H1 (cell line): ENCODE measurements at regions not wholly inside any gene's neighbourhood (a gene's known extent, or its start where the extent isn't known, plus 50 kb on each side); places are given as distances from the start of the nearest gene placed in this dataset.

Source experiments
- CTCF ChIA-PET: fragments of 300-600 bp; sonication (Branson Sonifier 250); formaldehyde crosslinking; loops from one replicate; lab custom pipeline; 2021; ENCODE audit not compliant: partially characterized antibody; lab: Charles Lee
- POLR2A ChIA-PET: fragments of 300-600 bp; sonication (Branson Sonifier 250); formaldehyde crosslinking; loops from one replicate; lab custom pipeline; 2021; ENCODE audit warnings: inconsistent platforms; ENCODE audit not compliant: partially characterized antibody; lab: Charles Lee
- DNase-seq, 2 experiments: peaks; one replicate each; pipeline versions ENCODE4 v3.0.0 to v3.0.0-alpha.2; 2010 to 2022; ENCODE audit warnings: low spot score in 2 of 2, low read depth in 1 of 2, mixed read lengths in 1 of 2
- FAIRE-seq: peaks from 2 replicates; lab custom pipeline; 2011; peaks lifted over from hg19 to GRCh38; lab: Jason Lieb, UNC
- H2AFZ ChIP-seq: 2 replicates; pipeline ENCODE4 v1.8.1; 2012; ENCODE audit warnings: low read length, inconsistent platforms
- H2AK5ac ChIP-seq: 2 replicates; pipeline ENCODE4 v1.6.1; 2013; ENCODE audit warnings: low read depth, low read length
- H2BK120ac ChIP-seq: replicated peaks from 2 replicates; pipeline ENCODE3; 2013; ENCODE audit warnings: low read depth, low read length, inconsistent platforms
- H2BK12ac ChIP-seq: 2 replicates; pipeline ENCODE4 v1.6.1; 2013; ENCODE audit warnings: low read depth, low read length
- H2BK15ac ChIP-seq: 2 replicates; pipeline ENCODE4 v1.6.1; 2013; ENCODE audit warnings: low read length
- H2BK20ac ChIP-seq: 2 replicates; pipeline ENCODE4 v1.6.1; 2013; ENCODE audit warnings: low read length
- H2BK5ac ChIP-seq: 2 replicates; pipeline ENCODE4 v1.6.1; 2013; ENCODE audit warnings: low read depth, low read length
- H3K14ac ChIP-seq: 2 replicates; pipeline ENCODE4 v1.6.1; 2013; ENCODE audit warnings: inconsistent platforms; ENCODE audit not compliant: insufficient read length
- H3K18ac ChIP-seq: 2 replicates; pipeline ENCODE4 v1.6.1; 2013; ENCODE audit warnings: low read length; ENCODE audit errors: extremely low read depth
- H3K23ac ChIP-seq: 2 replicates; pipeline ENCODE4 v1.6.1; 2013; ENCODE audit warnings: inconsistent platforms; ENCODE audit not compliant: insufficient read length
- H3K23me2 ChIP-seq: 2 replicates; pipeline ENCODE4 v1.6.1; 2013; ENCODE audit warnings: low read depth, low read length
- H3K27ac ChIP-seq: 2 replicates; pipeline ENCODE4 v1.6.1; 2011; ENCODE audit warnings: low read depth, low read length, inconsistent platforms
- H3K27me3 ChIP-seq, 4 experiments: replicated peaks in 1 of 4; 1 replicate in 1 of 4; 2 replicates in 3 of 4; pipeline versions ENCODE4 v1.6.1 to v1.8.1; 2011 to 2013; ENCODE audit warnings: low read length in 3 of 4, mild to moderate bottlenecking in 3 of 4, inconsistent platforms in 2 of 4, mixed read lengths in 2 of 4, moderate library complexity in 1 of 4; ENCODE audit not compliant: control insufficient read depth in 3 of 4, insufficient read depth in 3 of 4; ENCODE audit errors: extremely low read depth in 1 of 4
- H3K36me3 ChIP-seq, 4 experiments: 2 replicates each; pipeline versions ENCODE4 v1.6.1 to v1.8.1; 2011 to 2013; ENCODE audit warnings: mild to moderate bottlenecking in 4 of 4, low read length in 3 of 4, moderate library complexity in 2 of 4, control low read depth in 1 of 4, inconsistent platforms in 1 of 4; ENCODE audit not compliant: insufficient read depth in 4 of 4, control insufficient read depth in 2 of 4
- H3K4ac ChIP-seq: replicated peaks from 2 replicates; pipeline ENCODE3; 2013; ENCODE audit warnings: low read length, low read depth, mixed read lengths, inconsistent platforms; ENCODE audit not compliant: insufficient read length
- H3K4me1 ChIP-seq, 4 experiments: replicated peaks in 1 of 4; 1 replicate in 1 of 4; 2 replicates in 3 of 4; pipeline versions ENCODE4 v1.6.1 to v1.8.1; 2011 to 2013; ENCODE audit warnings: low read length in 3 of 4, inconsistent platforms in 2 of 4, mixed read lengths in 1 of 4; ENCODE audit not compliant: insufficient read depth in 4 of 4, control insufficient read depth in 3 of 4
- H3K4me2 ChIP-seq, 2 experiments: 2 replicates each; pipeline versions ENCODE4 v1.6.1 to v1.8.1; 2011 to 2013; ENCODE audit warnings: low read depth in 2 of 2, low read length in 2 of 2, control low read depth in 1 of 2, inconsistent platforms in 1 of 2, mild to moderate bottlenecking in 1 of 2; ENCODE audit not compliant: insufficient read depth in 1 of 2
- H3K4me3 ChIP-seq, 4 experiments: fragments of 200-600, 300-600 bp in 1 of 4; sonication (generic), shearing (Covaris generic), sonication (Bioruptor Twin) in 1 of 4; 2 replicates each; pipeline versions ENCODE4 v1.5.1 to v1.8.1; 2011 to 2016; ENCODE audit warnings: low read length in 4 of 4, low read depth in 3 of 4, control low read depth in 2 of 4, inconsistent platforms in 2 of 4, mild to moderate bottlenecking in 2 of 4, mixed read lengths in 1 of 4, moderate library complexity in 1 of 4; ENCODE audit not compliant: insufficient read depth in 2 of 4; ENCODE audit errors: extremely low read depth in 1 of 4
- H3K56ac ChIP-seq: replicated peaks from 2 replicates; pipeline ENCODE3; 2013; ENCODE audit warnings: low read depth, mild to moderate bottlenecking, mixed read lengths, low read length, inconsistent platforms; ENCODE audit not compliant: insufficient read length
- H3K79me1 ChIP-seq: 2 replicates; pipeline ENCODE4 v1.6.1; 2013; ENCODE audit warnings: low read depth, low read length, control low read depth
- H3K79me2 ChIP-seq, 2 experiments: 2 replicates each; pipeline versions ENCODE4 v1.6.1 to v1.8.1; 2012 to 2013; ENCODE audit warnings: low read length in 2 of 2, mild to moderate bottlenecking in 2 of 2, inconsistent platforms in 1 of 2; ENCODE audit not compliant: insufficient read depth in 2 of 2, control insufficient read depth in 1 of 2
- H3K9ac ChIP-seq, 4 experiments: replicated peaks in 1 of 4; 1 replicate in 1 of 4; 2 replicates in 3 of 4; pipeline versions ENCODE4 v1.6.1 to v1.8.1; 2011 to 2013; ENCODE audit warnings: low read depth in 3 of 4, low read length in 3 of 4, control low read depth in 2 of 4, mild to moderate bottlenecking in 2 of 4, moderate library complexity in 2 of 4, inconsistent platforms in 1 of 4; ENCODE audit errors: extremely low read depth in 1 of 4
- H3K9me3 ChIP-seq, 2 experiments: 2 replicates each; pipeline versions ENCODE4 v1.6.1 to v1.8.1; 2012 to 2013; ENCODE audit warnings: mild to moderate bottlenecking in 2 of 2, moderate library complexity in 2 of 2, control low read depth in 1 of 2, inconsistent platforms in 1 of 2, low read depth in 1 of 2, low read length in 1 of 2, mixed read lengths in 1 of 2; ENCODE audit not compliant: insufficient read depth in 2 of 2
- H4K20me1 ChIP-seq, 2 experiments: replicated peaks in 1 of 2; 2 replicates each; pipeline versions ENCODE3 to v1.8.1; 2011 to 2013; ENCODE audit warnings: inconsistent platforms in 2 of 2, low read length in 2 of 2, mild to moderate bottlenecking in 1 of 2; ENCODE audit not compliant: insufficient read depth in 2 of 2, control insufficient read depth in 1 of 2
- H4K5ac ChIP-seq: 2 replicates; pipeline ENCODE4 v1.6.1; 2013; ENCODE audit warnings: low read length, low read depth, mixed read lengths, inconsistent platforms; ENCODE audit not compliant: insufficient read length
- H4K8ac ChIP-seq: 2 replicates; pipeline ENCODE4 v1.8.0; 2013; ENCODE audit warnings: mild to moderate bottlenecking, moderate library complexity, low read length, inconsistent platforms; ENCODE audit not compliant: insufficient read depth; ENCODE audit errors: extremely low read depth
- H4K91ac ChIP-seq: replicated peaks from 2 replicates; pipeline ENCODE3; 2013; ENCODE audit warnings: low read length, mixed read lengths, inconsistent platforms; ENCODE audit not compliant: insufficient read length
- BACH1 ChIP-seq: IDR thresholded peaks from 2 replicates; pipeline ENCODE4 v1.6.1; 2012; ENCODE audit warnings: low read length, improper control_type of control experiment
- CHD1 ChIP-seq: IDR thresholded peaks from 2 replicates; pipeline ENCODE4 v1.6.1; 2012; ENCODE audit warnings: low read depth, low read length, improper control_type of control experiment
- CHD2 ChIP-seq: IDR thresholded peaks from 2 replicates; pipeline ENCODE4 v1.6.1; 2012; ENCODE audit warnings: low read length, improper control_type of control experiment
- GTF2F1 ChIP-seq: IDR thresholded peaks from 2 replicates; pipeline ENCODE4 v1.6.1; 2012; ENCODE audit warnings: low read depth, low read length, improper control_type of control experiment, borderline replicate concordance
- KDM1A ChIP-seq: fragments of 200-600, 300-600 bp; sonication (generic); IDR thresholded peaks from 2 replicates; pipeline ENCODE4 v1.7.1; 2016; ENCODE audit warnings: mild to moderate bottlenecking, low read length, borderline replicate concordance
- MAX ChIP-seq: IDR thresholded peaks from 2 replicates; pipeline ENCODE4 v1.6.1; 2012; ENCODE audit warnings: inconsistent platforms
- POU5F1 ChIP-seq: IDR thresholded peaks from 2 replicates; pipeline ENCODE4 v1.6.1; 2011; ENCODE audit warnings: low read depth, mild to moderate bottlenecking, low read length, moderate library complexity
- RBBP5 ChIP-seq: IDR thresholded peaks from 2 replicates; pipeline ENCODE4 v1.7.1; 2012; ENCODE audit warnings: low read depth, mild to moderate bottlenecking, inconsistent platforms, low read length, moderate library complexity, borderline replicate concordance
- SIRT6 ChIP-seq: IDR thresholded peaks from one replicate; pipeline ENCODE4 v1.7.1; 2012; ENCODE audit warnings: low read length, inconsistent platforms
- SIX5 ChIP-seq: IDR thresholded peaks from 2 replicates; pipeline ENCODE4 v1.6.1; 2011; ENCODE audit warnings: mild to moderate bottlenecking, low read depth, low read length
- WGBS, 2 experiments: shearing (Covaris generic) in 1 of 2; methylation state at CpG; one replicate each; pipeline versions ENCODE4 v1.1.6 to v1.1.7; 2013 to 2015; ENCODE audit warnings: low lambda C conversion rate in 2 of 2, mixed read lengths in 2 of 2, inconsistent platforms in 1 of 2, low coverage in 1 of 2, missing lambda C conversion rate in 1 of 2; ENCODE audit not compliant: insufficient replicate concordance in 2 of 2, insufficient coverage in 1 of 2, insufficient read length in 1 of 2; ENCODE audit errors: extremely low coverage in 1 of 2, missing lambda C conversion rate in 1 of 2; 5-methylcytosine and 5-hydroxymethylcytosine counted together

- H3K4ac ChIP-seq = no peak overlapping the region
- H4K8ac ChIP-seq = no peak overlapping the region
- H3K79me1 ChIP-seq = no peaks in the 10 kb centered on the region
- TF ChIP-seq RBBP5 = no peak
- TF ChIP-seq POU5F1 = no peak
- no peak for TF ChIP-seq CHD2
- TF ChIP-seq SIRT6 = no peak
- no peak for TF ChIP-seq MAX
- TF ChIP-seq SIX5 = no peak
- no peak for TF ChIP-seq KDM1A
- no peak for TF ChIP-seq CHD1
- TF ChIP-seq BACH1 = no peak
- no peak for TF ChIP-seq GTF2F1
- no peak overlapping the region for H2BK15ac ChIP-seq
- no peak overlapping the region for H3K27ac ChIP-seq
- H4K5ac ChIP-seq = no peak overlapping the region
- H3K56ac ChIP-seq = no peak overlapping the region
- ChIA-PET POLR2A (no interaction called here), CTCF (interaction anchor here (1.2 to 1.3 kb wide), 2 partner anchors 10 to 29 kb away, joined by 3 to 5 read pairs; no protein-coding TSS in a partner anchor)
- H4K20me1 ChIP-seq = no peaks in the 10 kb centered on the region
- H3K14ac ChIP-seq = no peak overlapping the region
- no peaks in the 10 kb centered on the region for H3K36me3 ChIP-seq
- H3K4me1 ChIP-seq = peaks cover 0 to 7% (median 3%) of the 10 kb centered on the region in 4 experiments; a peak in 5 of 7 replicates
- no peak overlapping the region for H2BK20ac ChIP-seq
- H3K27me3 ChIP-seq = no peaks in the 10 kb centered on the region
- H3K79me2 ChIP-seq = no peaks in the 10 kb centered on the region
- no peak overlapping the region for H3K18ac ChIP-seq
- no peak overlapping the region for H2BK12ac ChIP-seq
- 0 out of 4 replicates have a peak, but pooled peaks cover 0 to 3% of the 10 kb centered on the region in 2 experiments for H3K9me3 ChIP-seq
- H2BK5ac ChIP-seq = no peak overlapping the region
- H3K23me2 ChIP-seq = no peaks in the 10 kb centered on the region
- 0 out of 4 replicates have a peak overlapping the region, but pooled peaks of 1 of the 2 experiments have one; percentile 36 for H3K4me2 ChIP-seq
- no peak overlapping the region for H2BK120ac ChIP-seq
- no peak overlapping the region for H3K23ac ChIP-seq
- DNase-seq = no peak
- H3K4me3 ChIP-seq = no peak overlapping the region
- no peak overlapping the region for H4K91ac ChIP-seq
- no peak overlapping the region for H3K9ac ChIP-seq
- no peak overlapping the region for H2AFZ ChIP-seq
- 46% methylated on average over 2 of the region's 2 CpGs; no CpG with 5 or more reads in 1 of the 2 experiments for WGBS, 2 experiments
- H2AK5ac ChIP-seq = no peak overlapping the region
- FAIRE-seq = no peak
These were observed 208.2 kb upstream of the SOX21 start for GRCh38 chr13:94920578-94920977.
